MM.1S (cell line): ENCODE measurements at regions not wholly inside any gene's neighbourhood (a gene's known extent, or its start where the extent isn't known, plus 50 kb on each side); places are given as distances from the start of the nearest gene placed in this dataset.

Experiments used
- CTCF ChIP-seq: fragments of 300-600 bp; sonication (generic); IDR thresholded peaks from 2 replicates; pipeline ENCODE4 v1.5.1; 2016; ENCODE audit warnings: antibody characterized with exemption, low read length, mixed read lengths
- EZH2 ChIP-seq: fragments of 300-600 bp; sonication (generic); optimal IDR thresholded peaks from 2 replicates; pipeline ENCODE3; 2017; ENCODE audit warnings: low read depth, mild to moderate bottlenecking, antibody characterized with exemption, low read length, mixed read lengths
- EZH2phosphoT487 ChIP-seq: fragments of 300-600 bp; sonication (generic); IDR thresholded peaks from 2 replicates; pipeline ENCODE4 v1.6.1; 2018; ENCODE audit warnings: antibody characterized with exemption, low read length

DNA sequence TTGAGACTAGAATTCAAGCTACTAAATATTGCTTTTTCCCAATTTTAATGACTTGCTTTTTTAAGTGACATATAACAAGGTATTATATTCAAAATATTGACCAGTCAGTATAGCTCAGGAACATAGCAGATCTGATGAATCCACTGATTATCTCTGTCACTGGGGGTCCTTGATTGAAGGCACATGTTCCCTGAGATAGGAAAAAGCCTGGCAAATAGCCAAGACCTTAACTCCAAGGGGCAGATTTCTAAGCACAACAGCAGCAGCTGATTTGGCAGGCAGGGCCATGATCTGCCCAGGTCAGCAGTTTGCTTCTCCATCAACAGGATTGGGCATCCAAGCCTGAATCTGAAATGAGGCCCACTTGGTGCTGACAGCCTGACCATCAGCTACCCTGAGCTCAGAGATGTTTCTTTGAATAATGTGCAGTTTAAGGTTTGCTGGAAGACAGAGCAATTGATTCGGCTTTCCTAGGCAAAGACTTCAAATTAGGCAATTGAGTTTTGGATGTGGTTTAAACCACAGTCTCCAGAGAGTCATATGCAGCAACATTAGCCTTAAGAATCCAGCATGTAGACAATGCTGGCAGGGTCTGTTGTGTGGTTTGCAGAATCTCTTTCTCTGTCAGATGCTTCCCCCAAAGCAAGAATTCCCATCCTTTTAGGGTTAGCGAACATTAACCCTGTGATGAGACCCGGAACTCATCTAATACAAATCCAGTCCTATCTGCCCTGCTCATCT lies 352.6 kb downstream of the ADRA2A start:
- TF ChIP-seq EZH2phosphoT487 (no peak), CTCF (no peak), EZH2 (no peak)
